PC-3 (cell line): ENCODE measurements at regions not wholly inside any gene's neighbourhood (a gene's known extent, or its start where the extent isn't known, plus 50 kb on each side); places are given as distances from the start of the nearest gene placed in this dataset.

Experiments
- ATAC-seq: fragments of 200-7000 bp; cut with Tn5 transposase; 2 replicates; pipeline ENCODE4 v1.9.1; 2020; ENCODE audit warnings: mild to moderate bottlenecking, moderate library complexity
- BruUV-seq: library from RNA; stranded (reverse); fragments of 400-500 nt; replicated peaks from 2 replicates; lab custom pipeline; 2021; lab: Mats Ljungman, UMichigan
- CTCF ChIA-PET: fragments of 300-600 bp; sonication (Branson Sonifier 250); formaldehyde crosslinking; loops from one replicate; lab custom pipeline; 2022; ENCODE audit warnings: antibody characterized with exemption; lab: Charles Lee
- POLR2A ChIA-PET: fragments of 300-600 bp; sonication (Branson Sonifier 250); formaldehyde crosslinking; loops from one replicate; lab custom pipeline; 2022; ENCODE audit warnings: antibody characterized with exemption; ENCODE audit not compliant: unreplicated experiment; lab: Charles Lee
- DNase-seq: peaks from one replicate; pipeline ENCODE4 v3.0.0-alpha.2; 2015
- H2AFZ ChIP-seq: fragments of 300-600 bp; sonication (generic); 2 replicates; pipeline ENCODE4 v1.6.0; 2016; ENCODE audit warnings: antibody characterized with exemption, low read length
- H3F3A ChIP-seq: fragments of 300-600 bp; sonication (generic); one replicate; pipeline ENCODE4 v1.6.0; 2017; ENCODE audit warnings: antibody characterized with exemption, low read length, control low read depth, mild to moderate bottlenecking; ENCODE audit not compliant: unreplicated experiment
- H3K27ac ChIP-seq: fragments of 300-600 bp; sonication (generic); 2 replicates; pipeline ENCODE4 v1.5.1; 2016; ENCODE audit warnings: mild to moderate bottlenecking, low read length
- H3K27me3 ChIP-seq: fragments of 300-600 bp; sonication (generic); 2 replicates; pipeline ENCODE4 v1.6.1; 2016; ENCODE audit warnings: low read length, mixed read lengths
- H3K36me3 ChIP-seq: fragments of 300-600 bp; sonication (generic); 2 replicates; pipeline ENCODE4 v1.6.1; 2016; ENCODE audit warnings: low read depth, mixed run types, low read length, mixed read lengths
- H3K4me1 ChIP-seq: fragments of 300-600 bp; sonication (generic); 2 replicates; pipeline ENCODE4 v1.5.1; 2016; ENCODE audit warnings: low read length; ENCODE audit not compliant: insufficient read depth
- H3K4me2 ChIP-seq: fragments of 300-600 bp; sonication (generic); 2 replicates; pipeline ENCODE4 v1.6.0; 2016; ENCODE audit warnings: low read length
- H3K4me3 ChIP-seq: fragments of 300-600 bp; sonication (generic); 2 replicates; pipeline ENCODE4 v1.5.1; 2016; ENCODE audit warnings: mild to moderate bottlenecking, low read length, mixed read lengths
- H3K79me2 ChIP-seq: fragments of 300-600 bp; sonication (generic); 2 replicates; pipeline ENCODE4 v1.6.1; 2017; ENCODE audit warnings: low read length, mixed read lengths
- H3K9ac ChIP-seq: fragments of 300-600 bp; sonication (generic); 2 replicates; pipeline ENCODE4 v1.6.0; 2016; ENCODE audit warnings: mild to moderate bottlenecking, low read length
- H3K9me2 ChIP-seq: fragments of 300-600 bp; sonication (generic); replicated peaks from 2 replicates; pipeline ENCODE4 v1.6.1; 2016; ENCODE audit warnings: mixed run types, low read length, mixed read lengths
- H3K9me3 ChIP-seq: fragments of 300-600 bp; sonication (generic); 2 replicates; pipeline ENCODE4 v1.6.1; 2016; ENCODE audit warnings: low read length, mixed read lengths
- H4K20me1 ChIP-seq: fragments of 300-600 bp; sonication (generic); 2 replicates; pipeline ENCODE4 v1.6.1; 2016; ENCODE audit warnings: low read length, mixed read lengths
- EZH2 ChIP-seq: fragments of 300-600 bp; sonication (generic); IDR thresholded peaks from one replicate; pipeline ENCODE4 v1.6.1; 2017; ENCODE audit warnings: antibody characterized with exemption, mild to moderate bottlenecking, low read length; ENCODE audit not compliant: unreplicated experiment
- EZH2phosphoT487 ChIP-seq: fragments of 300-600 bp; sonication (generic); IDR thresholded peaks from 2 replicates; pipeline ENCODE4 v1.6.1; 2018; ENCODE audit warnings: mild to moderate bottlenecking, antibody characterized with exemption, low read length, borderline replicate concordance
- intact Hi-C: fragments of 100-400 bp; cut with micrococcal nuclease; formaldehyde crosslinking; loops from 2 replicates; pipeline ENCODE4 v1.9.0; 2023
- TF ChIP-seq, protein P1 (sequence below): fragments of 300-600 bp; sonication (generic); conservative IDR thresholded peaks from 2 replicates; pipeline ENCODE4 v1.5.1; 2017; ENCODE audit warnings: antibody characterized with exemption, low read depth, mild to moderate bottlenecking, low read length

DNA sequence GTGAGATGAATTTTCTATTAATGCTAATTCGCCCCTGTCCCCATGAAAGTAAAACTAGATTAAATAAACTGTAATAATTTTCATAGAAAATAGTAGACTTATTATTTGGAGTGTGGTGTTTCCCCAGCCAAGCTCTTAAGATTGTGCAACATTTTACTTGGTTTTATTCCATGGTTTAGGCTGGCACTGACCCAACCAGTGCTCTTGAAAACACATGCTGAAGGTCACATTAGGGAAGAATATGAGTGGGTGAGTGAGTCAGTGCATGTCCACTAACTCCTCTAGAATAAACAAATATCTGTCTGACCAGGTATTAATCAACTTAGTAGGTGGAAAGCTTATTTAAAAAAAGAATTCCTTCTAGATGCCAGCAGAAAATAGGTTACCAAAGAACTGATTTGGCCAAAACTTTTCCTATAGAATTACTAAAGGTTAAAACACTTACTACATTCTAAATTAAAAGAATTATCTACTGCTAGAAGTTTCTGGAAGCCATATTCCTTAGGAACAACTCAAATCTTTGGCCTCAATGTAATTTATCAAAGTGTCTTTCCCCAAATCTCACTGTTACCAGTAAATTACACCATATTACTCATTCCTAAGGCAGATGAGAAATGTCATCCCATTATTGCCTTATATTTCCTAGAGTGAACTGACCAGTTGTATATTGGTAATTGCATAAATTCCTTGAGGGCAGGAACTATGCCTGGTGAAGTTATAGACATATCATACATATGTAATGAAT is 89.7 kb upstream of the RGS1 start:
- TF ChIP-seq EZH2 (no peak), EZH2phosphoT487 (no peak)
- TF ChIP-seq, protein P1, sequence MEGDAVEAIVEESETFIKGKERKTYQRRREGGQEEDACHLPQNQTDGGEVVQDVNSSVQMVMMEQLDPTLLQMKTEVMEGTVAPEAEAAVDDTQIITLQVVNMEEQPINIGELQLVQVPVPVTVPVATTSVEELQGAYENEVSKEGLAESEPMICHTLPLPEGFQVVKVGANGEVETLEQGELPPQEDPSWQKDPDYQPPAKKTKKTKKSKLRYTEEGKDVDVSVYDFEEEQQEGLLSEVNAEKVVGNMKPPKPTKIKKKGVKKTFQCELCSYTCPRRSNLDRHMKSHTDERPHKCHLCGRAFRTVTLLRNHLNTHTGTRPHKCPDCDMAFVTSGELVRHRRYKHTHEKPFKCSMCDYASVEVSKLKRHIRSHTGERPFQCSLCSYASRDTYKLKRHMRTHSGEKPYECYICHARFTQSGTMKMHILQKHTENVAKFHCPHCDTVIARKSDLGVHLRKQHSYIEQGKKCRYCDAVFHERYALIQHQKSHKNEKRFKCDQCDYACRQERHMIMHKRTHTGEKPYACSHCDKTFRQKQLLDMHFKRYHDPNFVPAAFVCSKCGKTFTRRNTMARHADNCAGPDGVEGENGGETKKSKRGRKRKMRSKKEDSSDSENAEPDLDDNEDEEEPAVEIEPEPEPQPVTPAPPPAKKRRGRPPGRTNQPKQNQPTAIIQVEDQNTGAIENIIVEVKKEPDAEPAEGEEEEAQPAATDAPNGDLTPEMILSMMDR = no peak
- ChIA-PET POLR2A (no interaction called here), CTCF (no interaction called here)
- Histone ChIP-seq H3K4me3 (no peak overlapping the region), H3K36me3 (no peaks in the 10 kb centered on the region), H3K9me2 (no peaks in the 10 kb centered on the region), H3K27me3 (no peaks in the 10 kb centered on the region), H3K27ac (peak overlapping the region; percentile 79), H3K4me1 (peaks cover 23% of the 10 kb centered on the region), H3K79me2 (no peaks in the 10 kb centered on the region), H4K20me1 (no peaks in the 10 kb centered on the region), H3K9me3 (no peaks in the 10 kb centered on the region), H3F3A (no peaks in the 10 kb centered on the region), H3K4me2 (peak overlapping the region; percentile 46), H2AFZ (no peak overlapping the region), H3K9ac (no peak overlapping the region)
- DNase-seq (peak; percentile 85), ATAC-seq (peak; percentile 75)
- intact Hi-C loops = loop anchor here (5.0 kb wide), 1 partner anchor 46 kb away; no protein-coding TSS in a partner anchor
- BruUV-seq = no TSS peak

DNA sequence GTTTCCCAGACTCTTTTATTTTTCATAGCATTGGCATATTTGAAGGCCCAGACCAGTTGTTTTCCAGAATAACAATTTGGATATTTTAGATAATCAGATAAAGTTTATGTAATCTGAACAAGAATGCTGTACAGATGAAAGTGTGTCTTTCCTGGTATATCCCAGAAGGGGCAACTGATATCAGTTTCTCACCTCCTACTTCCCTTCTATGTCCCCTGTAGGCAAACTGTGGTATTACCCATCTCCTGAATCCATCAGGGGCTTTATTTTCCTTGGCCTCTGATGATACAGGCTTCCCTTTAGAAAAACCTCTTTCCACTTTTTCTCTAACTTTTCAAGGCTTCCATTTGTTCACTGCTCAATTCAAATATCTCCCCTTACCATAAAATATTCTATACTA is 87.5 kb upstream of the RGS1 start:
- H3K36me3 ChIP-seq = no peaks in the 10 kb centered on the region
- POLR2A ChIA-PET = no interaction called here
- H3K9ac ChIP-seq = no peak overlapping the region
- H3K27ac ChIP-seq = no peak overlapping the region
- H3K79me2 ChIP-seq = no peaks in the 10 kb centered on the region
- no peak overlapping the region for H3K4me3 ChIP-seq
- BruUV-seq = no TSS peak
- TF ChIP-seq EZH2phosphoT487 = no peak
- TF ChIP-seq, protein P1 = 0 out of 2 replicates have a peak, but pooled peaks have one; percentile 18
- no peak for TF ChIP-seq EZH2
- DNase-seq (peak; percentile 16), ATAC-seq (no peak)
- H2AFZ ChIP-seq = no peak overlapping the region
- no peaks in the 10 kb centered on the region for H3K9me2 ChIP-seq
- intact Hi-C loops = loop anchor here (5.0 kb wide), 1 partner anchor 44 kb away; no protein-coding TSS in a partner anchor
- CTCF ChIA-PET = no interaction called here
- no peaks in the 10 kb centered on the region for H4K20me1 ChIP-seq
- H3K9me3 ChIP-seq = no peaks in the 10 kb centered on the region
- H3F3A ChIP-seq = no peaks in the 10 kb centered on the region
- H3K4me2 ChIP-seq = no peak overlapping the region
- peaks cover 35% of the 10 kb centered on the region for H3K4me1 ChIP-seq
- H3K27me3 ChIP-seq = no peaks in the 10 kb centered on the region

DNA sequence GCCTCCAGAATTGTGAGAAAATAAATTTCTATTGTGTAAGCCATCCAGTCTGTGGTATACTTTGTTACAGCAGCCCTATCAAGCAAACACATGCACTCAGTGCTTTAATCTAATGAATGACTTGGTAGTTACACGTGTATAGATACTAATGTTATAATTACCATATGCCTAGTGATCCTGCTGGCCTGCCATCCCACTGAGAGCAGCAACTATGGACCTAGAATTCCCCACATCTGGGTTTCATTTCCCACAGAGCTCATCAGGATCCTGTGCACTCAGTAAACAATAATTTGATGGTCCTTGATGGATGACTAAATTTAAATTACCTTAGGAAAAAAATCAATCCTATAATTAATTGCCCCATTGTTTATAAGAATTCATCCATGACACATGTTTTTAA is 86.5 kb upstream of the RGS1 start:
- Histone ChIP-seq H4K20me1 (no peaks in the 10 kb centered on the region), H3K36me3 (no peaks in the 10 kb centered on the region), H3K9ac (0 out of 2 replicates have a peak overlapping the region, but pooled peaks have one; percentile 6), H3F3A (no peaks in the 10 kb centered on the region), H3K9me3 (no peaks in the 10 kb centered on the region), H3K4me2 (no peak overlapping the region), H3K4me1 (peaks cover 35% of the 10 kb centered on the region), H3K27me3 (no peaks in the 10 kb centered on the region), H3K9me2 (no peaks in the 10 kb centered on the region), H2AFZ (no peak overlapping the region), H3K27ac (peak overlapping the region; percentile 61; the same call in 1 of the 2 replicates), H3K4me3 (no peak overlapping the region), H3K79me2 (no peaks in the 10 kb centered on the region)
- no peak for ATAC-seq
- no peak for DNase-seq
- TF ChIP-seq EZH2 (no peak), EZH2phosphoT487 (no peak)
- TF ChIP-seq, protein P1 = no peak
- BruUV-seq = no TSS peak
- POLR2A ChIA-PET = no interaction called here
- CTCF ChIA-PET = no interaction called here
- intact Hi-C loops = loop anchor here (5.0 kb wide), 1 partner anchor 43 kb away; no protein-coding TSS in a partner anchor
